H1 (cell line): ENCODE measurements at regions not wholly inside any gene's neighbourhood (a gene's known extent, or its start where the extent isn't known, plus 50 kb on each side); places are given as distances from the start of the nearest gene placed in this dataset.

Experiments used
- CBX5 ChIP-seq: fragments of 300-800, 300-1000 bp; sonication (generic); IDR thresholded peaks from 2 replicates; pipeline ENCODE4 v1.7.1; 2016; ENCODE audit warnings: antibody characterized with exemption, low read length, low read depth
- CBX8 ChIP-seq: fragments of 300-800, 300-1000 bp; sonication (generic); IDR thresholded peaks from 2 replicates; pipeline ENCODE4 v1.7.1; 2016; ENCODE audit warnings: low read depth, low read length, borderline replicate concordance
- CREB1 ChIP-seq: IDR thresholded peaks from 2 replicates; pipeline ENCODE4 v1.6.1; 2012; ENCODE audit warnings: inconsistent platforms
- GABPA ChIP-seq: IDR thresholded peaks from 2 replicates; pipeline ENCODE4 v1.6.1; 2011; ENCODE audit warnings: mild to moderate bottlenecking, low read length, moderate library complexity, borderline replicate concordance; ENCODE audit not compliant: insufficient read depth
- MAFK ChIP-seq: IDR thresholded peaks from 2 replicates; pipeline ENCODE4 v1.6.1; 2012; ENCODE audit warnings: low read depth, mild to moderate bottlenecking, improper control_type of control experiment, low read length
- NRF1 ChIP-seq: IDR thresholded peaks from 2 replicates; pipeline ENCODE4 v1.6.1; 2011; ENCODE audit warnings: mild to moderate bottlenecking, low read depth, low read length, improper control_type of control experiment
- RAD21 ChIP-seq, 2 experiments: IDR thresholded peaks in 1 of 2; conservative IDR thresholded peaks in 1 of 2; 2 replicates each; pipeline ENCODE4 v1.6.1; 2011; ENCODE audit warnings: low read depth in 2 of 2, low read length in 2 of 2, improper control_type of control experiment in 1 of 2, inconsistent platforms in 1 of 2, mild to moderate bottlenecking in 1 of 2, moderate library complexity in 1 of 2
- RBBP5 ChIP-seq: IDR thresholded peaks from 2 replicates; pipeline ENCODE4 v1.7.1; 2012; ENCODE audit warnings: low read depth, mild to moderate bottlenecking, inconsistent platforms, low read length, moderate library complexity, borderline replicate concordance
- RFX5 ChIP-seq: IDR thresholded peaks from 2 replicates; pipeline ENCODE4 v1.6.1; 2011; ENCODE audit warnings: low read depth, low read length, improper control_type of control experiment, borderline replicate concordance
- TCF12 ChIP-seq: IDR thresholded peaks from 2 replicates; pipeline ENCODE4 v1.6.1; 2011; ENCODE audit warnings: low read depth, mild to moderate bottlenecking, low read length
- TEAD4 ChIP-seq: IDR thresholded peaks from 2 replicates; pipeline ENCODE4 v1.6.1; 2012; ENCODE audit warnings: low read depth, low read length, inconsistent platforms, mixed read lengths
- TF ChIP-seq, protein P1 (sequence below): fragments of 300-600 bp; sonication (generic); IDR thresholded peaks from 2 replicates; pipeline ENCODE4 v1.7.1; 2012; ENCODE audit warnings: low read length, moderate library complexity, mild to moderate bottlenecking, inconsistent platforms; ENCODE audit not compliant: insufficient replicate concordance

DNA sequence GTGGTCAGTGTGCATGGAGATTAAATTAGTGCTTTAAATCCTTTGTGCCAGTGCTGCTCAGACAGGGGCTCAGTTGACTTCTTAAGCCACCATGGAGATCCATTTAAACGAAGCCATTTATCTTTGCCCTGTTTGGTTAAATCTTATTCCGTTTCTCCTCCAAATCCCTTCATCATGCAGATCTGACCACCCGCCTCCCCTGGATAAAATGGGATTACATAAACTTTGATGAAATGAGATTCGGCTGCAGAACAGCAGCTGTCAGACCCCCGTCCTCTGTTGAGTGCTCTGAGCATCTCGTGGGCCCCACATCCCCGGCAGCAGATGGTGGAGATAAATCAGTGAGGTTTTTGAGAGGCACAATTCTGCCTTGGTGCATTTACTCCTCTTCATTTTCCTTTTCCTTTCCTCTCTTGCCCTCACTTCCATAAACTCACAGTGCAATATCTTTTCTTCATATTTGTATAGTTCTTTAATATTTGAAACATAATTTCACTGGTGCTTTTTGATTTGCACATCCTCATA, 84.4 kb upstream of the TWIST2 start (continued):
- TF ChIP-seq, protein P1, sequence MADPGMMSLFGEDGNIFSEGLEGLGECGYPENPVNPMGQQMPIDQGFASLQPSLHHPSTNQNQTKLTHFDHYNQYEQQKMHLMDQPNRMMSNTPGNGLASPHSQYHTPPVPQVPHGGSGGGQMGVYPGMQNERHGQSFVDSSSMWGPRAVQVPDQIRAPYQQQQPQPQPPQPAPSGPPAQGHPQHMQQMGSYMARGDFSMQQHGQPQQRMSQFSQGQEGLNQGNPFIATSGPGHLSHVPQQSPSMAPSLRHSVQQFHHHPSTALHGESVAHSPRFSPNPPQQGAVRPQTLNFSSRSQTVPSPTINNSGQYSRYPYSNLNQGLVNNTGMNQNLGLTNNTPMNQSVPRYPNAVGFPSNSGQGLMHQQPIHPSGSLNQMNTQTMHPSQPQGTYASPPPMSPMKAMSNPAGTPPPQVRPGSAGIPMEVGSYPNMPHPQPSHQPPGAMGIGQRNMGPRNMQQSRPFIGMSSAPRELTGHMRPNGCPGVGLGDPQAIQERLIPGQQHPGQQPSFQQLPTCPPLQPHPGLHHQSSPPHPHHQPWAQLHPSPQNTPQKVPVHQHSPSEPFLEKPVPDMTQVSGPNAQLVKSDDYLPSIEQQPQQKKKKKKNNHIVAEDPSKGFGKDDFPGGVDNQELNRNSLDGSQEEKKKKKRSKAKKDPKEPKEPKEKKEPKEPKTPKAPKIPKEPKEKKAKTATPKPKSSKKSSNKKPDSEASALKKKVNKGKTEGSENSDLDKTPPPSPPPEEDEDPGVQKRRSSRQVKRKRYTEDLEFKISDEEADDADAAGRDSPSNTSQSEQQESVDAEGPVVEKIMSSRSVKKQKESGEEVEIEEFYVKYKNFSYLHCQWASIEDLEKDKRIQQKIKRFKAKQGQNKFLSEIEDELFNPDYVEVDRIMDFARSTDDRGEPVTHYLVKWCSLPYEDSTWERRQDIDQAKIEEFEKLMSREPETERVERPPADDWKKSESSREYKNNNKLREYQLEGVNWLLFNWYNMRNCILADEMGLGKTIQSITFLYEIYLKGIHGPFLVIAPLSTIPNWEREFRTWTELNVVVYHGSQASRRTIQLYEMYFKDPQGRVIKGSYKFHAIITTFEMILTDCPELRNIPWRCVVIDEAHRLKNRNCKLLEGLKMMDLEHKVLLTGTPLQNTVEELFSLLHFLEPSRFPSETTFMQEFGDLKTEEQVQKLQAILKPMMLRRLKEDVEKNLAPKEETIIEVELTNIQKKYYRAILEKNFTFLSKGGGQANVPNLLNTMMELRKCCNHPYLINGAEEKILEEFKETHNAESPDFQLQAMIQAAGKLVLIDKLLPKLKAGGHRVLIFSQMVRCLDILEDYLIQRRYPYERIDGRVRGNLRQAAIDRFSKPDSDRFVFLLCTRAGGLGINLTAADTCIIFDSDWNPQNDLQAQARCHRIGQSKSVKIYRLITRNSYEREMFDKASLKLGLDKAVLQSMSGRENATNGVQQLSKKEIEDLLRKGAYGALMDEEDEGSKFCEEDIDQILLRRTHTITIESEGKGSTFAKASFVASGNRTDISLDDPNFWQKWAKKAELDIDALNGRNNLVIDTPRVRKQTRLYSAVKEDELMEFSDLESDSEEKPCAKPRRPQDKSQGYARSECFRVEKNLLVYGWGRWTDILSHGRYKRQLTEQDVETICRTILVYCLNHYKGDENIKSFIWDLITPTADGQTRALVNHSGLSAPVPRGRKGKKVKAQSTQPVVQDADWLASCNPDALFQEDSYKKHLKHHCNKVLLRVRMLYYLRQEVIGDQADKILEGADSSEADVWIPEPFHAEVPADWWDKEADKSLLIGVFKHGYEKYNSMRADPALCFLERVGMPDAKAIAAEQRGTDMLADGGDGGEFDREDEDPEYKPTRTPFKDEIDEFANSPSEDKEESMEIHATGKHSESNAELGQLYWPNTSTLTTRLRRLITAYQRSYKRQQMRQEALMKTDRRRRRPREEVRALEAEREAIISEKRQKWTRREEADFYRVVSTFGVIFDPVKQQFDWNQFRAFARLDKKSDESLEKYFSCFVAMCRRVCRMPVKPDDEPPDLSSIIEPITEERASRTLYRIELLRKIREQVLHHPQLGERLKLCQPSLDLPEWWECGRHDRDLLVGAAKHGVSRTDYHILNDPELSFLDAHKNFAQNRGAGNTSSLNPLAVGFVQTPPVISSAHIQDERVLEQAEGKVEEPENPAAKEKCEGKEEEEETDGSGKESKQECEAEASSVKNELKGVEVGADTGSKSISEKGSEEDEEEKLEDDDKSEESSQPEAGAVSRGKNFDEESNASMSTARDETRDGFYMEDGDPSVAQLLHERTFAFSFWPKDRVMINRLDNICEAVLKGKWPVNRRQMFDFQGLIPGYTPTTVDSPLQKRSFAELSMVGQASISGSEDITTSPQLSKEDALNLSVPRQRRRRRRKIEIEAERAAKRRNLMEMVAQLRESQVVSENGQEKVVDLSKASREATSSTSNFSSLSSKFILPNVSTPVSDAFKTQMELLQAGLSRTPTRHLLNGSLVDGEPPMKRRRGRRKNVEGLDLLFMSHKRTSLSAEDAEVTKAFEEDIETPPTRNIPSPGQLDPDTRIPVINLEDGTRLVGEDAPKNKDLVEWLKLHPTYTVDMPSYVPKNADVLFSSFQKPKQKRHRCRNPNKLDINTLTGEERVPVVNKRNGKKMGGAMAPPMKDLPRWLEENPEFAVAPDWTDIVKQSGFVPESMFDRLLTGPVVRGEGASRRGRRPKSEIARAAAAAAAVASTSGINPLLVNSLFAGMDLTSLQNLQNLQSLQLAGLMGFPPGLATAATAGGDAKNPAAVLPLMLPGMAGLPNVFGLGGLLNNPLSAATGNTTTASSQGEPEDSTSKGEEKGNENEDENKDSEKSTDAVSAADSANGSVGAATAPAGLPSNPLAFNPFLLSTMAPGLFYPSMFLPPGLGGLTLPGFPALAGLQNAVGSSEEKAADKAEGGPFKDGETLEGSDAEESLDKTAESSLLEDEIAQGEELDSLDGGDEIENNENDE: no peak
- TF ChIP-seq TCF12: no peak
- TF ChIP-seq CREB1: no peak
- no peak for TF ChIP-seq CBX8
- no peak for TF ChIP-seq RAD21 (IDR thresholded peaks at IDR 0.05 in 1 of 2, conservative IDR thresholded peaks at IDR 0.05 in 1 of 2; ENCODE audit: low read depth in 2 of 2, low read length in 2 of 2)
- TF ChIP-seq MAFK: no peak
- TF ChIP-seq CBX5: no peak
- no peak for TF ChIP-seq RBBP5
- no peak for TF ChIP-seq NRF1
- TF ChIP-seq GABPA: no peak
- TF ChIP-seq RFX5: no peak
- TF ChIP-seq TEAD4: no peak
